ENCODE measurements at regions not wholly inside any gene's neighbourhood (a gene's known extent, or its start where the extent isn't known, plus 50 kb on each side); places are given as distances from the start of the nearest gene placed in this dataset.

DNA sequence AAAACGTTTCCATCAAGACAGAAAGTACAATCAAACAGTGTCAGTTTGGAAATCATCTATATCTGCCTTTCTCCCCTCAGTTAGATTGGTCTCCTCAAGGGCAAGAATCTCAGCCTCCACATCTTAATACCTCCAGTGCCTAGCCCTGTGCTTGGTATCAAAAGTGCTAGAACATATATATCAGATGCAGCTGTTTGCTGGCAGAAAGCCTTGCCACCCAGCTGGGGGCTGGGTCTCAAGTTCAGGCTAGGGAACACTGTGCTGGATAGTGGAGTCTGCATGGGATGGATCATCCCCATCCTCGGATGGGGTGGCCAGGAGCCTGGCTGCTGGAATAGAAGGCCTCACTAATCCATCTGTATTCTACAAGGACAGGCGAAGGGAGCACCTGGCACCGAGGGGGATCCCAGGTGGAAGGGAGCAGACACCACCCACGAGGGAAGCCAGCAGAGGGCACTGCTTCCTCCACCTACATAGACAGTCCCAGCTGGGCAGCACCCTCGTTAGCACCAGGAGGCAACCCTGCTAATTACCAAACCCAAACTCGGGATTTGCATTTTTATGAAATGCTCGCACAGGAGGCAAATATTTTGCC lies 602.2 kb downstream of the BUD13 start:
- TF ChIP-seq, protein P1, sequence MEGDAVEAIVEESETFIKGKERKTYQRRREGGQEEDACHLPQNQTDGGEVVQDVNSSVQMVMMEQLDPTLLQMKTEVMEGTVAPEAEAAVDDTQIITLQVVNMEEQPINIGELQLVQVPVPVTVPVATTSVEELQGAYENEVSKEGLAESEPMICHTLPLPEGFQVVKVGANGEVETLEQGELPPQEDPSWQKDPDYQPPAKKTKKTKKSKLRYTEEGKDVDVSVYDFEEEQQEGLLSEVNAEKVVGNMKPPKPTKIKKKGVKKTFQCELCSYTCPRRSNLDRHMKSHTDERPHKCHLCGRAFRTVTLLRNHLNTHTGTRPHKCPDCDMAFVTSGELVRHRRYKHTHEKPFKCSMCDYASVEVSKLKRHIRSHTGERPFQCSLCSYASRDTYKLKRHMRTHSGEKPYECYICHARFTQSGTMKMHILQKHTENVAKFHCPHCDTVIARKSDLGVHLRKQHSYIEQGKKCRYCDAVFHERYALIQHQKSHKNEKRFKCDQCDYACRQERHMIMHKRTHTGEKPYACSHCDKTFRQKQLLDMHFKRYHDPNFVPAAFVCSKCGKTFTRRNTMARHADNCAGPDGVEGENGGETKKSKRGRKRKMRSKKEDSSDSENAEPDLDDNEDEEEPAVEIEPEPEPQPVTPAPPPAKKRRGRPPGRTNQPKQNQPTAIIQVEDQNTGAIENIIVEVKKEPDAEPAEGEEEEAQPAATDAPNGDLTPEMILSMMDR (IDR thresholded peaks at IDR 0.05; ENCODE audit: extremely low read depth, insufficient read depth, missing control alignments), result peak; percentile 23
- DNase-seq (ENCODE audit: low spot score), result no peak
- in situ Hi-C loops (cut with MboI; ENCODE audit: low pct_unique_long_range_greater_than_20kb, low sequenced_read_pairs, unreplicated experiment), result no loop called here

DNA sequence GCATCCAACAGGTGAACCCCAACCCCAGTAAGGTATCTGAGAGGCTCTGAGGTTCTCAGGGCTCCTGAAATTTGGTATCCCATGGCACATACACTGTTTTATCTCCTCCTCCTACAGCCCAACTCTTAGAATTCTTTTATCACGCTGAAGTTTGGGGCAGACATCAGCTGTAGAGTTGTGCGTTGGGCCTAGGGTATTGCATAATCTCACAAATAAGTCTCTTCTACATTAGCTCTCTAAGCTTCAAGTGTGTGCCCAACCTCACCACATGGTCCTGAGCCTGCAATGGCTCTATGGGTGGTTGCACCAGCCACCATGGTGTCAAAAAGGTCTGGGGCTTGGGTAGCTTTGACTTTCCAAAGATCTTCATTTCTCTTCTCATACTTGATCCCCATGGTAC lies 603.0 kb downstream of the BUD13 start:
- DNase-seq (ENCODE audit: low spot score), result no peak
- in situ Hi-C loops (cut with MboI; ENCODE audit: low pct_unique_long_range_greater_than_20kb, low sequenced_read_pairs, unreplicated experiment), result no loop called here
- TF ChIP-seq, protein P1 (IDR thresholded peaks at IDR 0.05; ENCODE audit: extremely low read depth, insufficient read depth, missing control alignments), result no peak

DNA sequence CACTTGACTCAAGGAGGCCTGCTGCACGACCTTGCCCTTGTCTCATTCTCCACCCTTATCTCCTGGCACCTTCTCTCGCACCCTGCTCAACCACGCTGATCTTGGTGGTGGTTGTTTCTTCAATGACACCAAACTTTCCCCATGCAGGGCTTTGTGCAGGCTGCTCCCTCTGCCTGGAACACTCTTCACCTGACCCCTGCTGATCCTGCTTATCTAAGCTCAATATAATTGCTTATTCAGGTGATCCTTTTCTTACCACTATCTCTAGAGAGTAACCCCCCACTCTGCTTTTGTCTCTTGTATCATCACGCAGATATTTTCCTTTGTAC lies 604.4 kb downstream of the BUD13 start:
- in situ Hi-C loops (cut with MboI; ENCODE audit: low pct_unique_long_range_greater_than_20kb, low sequenced_read_pairs, unreplicated experiment), result no loop called here
- DNase-seq (ENCODE audit: low spot score), result no peak
- TF ChIP-seq, protein P1 (IDR thresholded peaks at IDR 0.05; ENCODE audit: extremely low read depth, insufficient read depth, missing control alignments), result no peak

DNA sequence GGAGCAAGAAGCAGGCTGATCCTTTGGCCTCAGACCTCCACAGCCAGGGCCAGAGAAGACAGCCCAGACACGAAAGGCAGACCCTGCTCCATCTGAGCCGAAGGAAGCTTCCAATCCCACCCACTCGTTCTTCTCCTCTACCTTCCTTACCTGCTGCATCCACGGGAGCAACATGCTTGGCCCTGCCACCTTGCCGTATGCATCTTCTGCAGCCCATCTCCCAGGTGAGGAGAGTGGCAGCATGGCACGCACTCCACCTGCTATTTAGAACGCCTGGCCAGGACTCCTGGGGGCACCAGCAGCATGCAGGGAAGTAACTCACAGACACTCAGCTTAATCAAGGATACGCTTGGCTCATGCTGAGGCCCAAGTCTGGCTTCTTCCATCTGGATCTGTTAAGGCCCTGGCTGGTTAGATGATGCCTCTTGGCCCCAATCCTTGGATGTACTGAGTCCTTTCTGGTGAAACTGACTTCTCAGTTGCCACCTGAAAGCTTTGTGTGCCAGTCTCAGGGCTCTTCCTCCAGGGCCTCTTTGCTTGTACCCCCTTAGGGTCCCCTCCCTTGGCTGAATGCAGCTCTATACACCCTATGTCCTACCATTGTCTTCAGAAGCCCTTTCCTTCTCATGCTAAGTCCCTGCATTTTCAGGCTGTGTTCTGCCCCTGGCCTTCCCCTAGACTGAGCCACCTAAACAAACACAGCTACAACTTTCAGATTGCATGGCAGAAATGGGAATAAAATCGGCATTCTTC lies 604.9 kb downstream of the BUD13 start:
- in situ Hi-C loops (cut with MboI; ENCODE audit: low pct_unique_long_range_greater_than_20kb, low sequenced_read_pairs, unreplicated experiment), result no loop called here
- no peak for DNase-seq (ENCODE audit: low spot score)
- TF ChIP-seq, protein P1 (IDR thresholded peaks at IDR 0.05; ENCODE audit: extremely low read depth, insufficient read depth, missing control alignments), result no peak

DNA sequence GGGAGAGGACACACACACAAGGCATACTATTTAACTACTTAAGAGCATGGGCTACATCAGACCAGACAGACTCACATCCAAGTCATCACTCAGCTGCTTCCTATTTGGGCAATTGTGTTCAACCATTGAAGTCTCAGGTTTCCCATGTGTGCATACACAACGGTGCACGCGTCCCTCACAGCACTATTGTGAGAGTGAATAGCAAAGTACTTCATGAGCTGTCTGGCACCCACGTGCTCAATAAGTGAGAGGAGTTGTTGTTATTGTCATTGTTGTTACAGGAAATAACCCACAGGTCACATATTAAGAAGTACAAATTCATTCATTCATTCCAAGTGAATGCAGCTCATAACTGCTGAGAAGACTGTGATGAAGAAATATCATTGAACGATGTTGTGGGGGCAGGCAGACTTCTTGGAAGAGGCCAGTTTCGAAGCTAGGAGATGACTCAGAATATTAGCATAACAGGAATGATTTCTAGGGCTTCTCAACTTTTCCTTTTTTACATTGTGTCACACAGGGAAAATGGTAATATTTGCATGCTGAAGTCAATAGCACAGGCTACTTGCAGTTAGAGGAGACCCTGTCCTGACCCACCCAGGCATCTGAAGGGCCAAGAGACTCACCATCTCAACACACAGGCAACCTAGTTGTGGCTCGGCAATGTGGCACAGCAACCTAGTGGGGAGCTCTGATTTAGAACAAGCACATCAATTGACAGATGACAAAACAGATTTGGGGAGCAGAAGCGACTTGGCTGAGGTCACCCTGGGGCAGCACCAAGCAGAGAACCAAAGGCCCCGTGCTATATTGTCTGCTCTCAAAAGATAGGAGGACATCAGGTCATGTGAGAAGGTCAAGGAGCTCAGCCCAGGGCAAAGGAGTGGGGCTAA lies 606.0 kb downstream of the BUD13 start:
- DNase-seq (ENCODE audit: low spot score), result no peak
- TF ChIP-seq, protein P1 (IDR thresholded peaks at IDR 0.05; ENCODE audit: extremely low read depth, insufficient read depth, missing control alignments), result no peak
- in situ Hi-C loops (cut with MboI; ENCODE audit: low pct_unique_long_range_greater_than_20kb, low sequenced_read_pairs, unreplicated experiment), result no loop called here

DNA sequence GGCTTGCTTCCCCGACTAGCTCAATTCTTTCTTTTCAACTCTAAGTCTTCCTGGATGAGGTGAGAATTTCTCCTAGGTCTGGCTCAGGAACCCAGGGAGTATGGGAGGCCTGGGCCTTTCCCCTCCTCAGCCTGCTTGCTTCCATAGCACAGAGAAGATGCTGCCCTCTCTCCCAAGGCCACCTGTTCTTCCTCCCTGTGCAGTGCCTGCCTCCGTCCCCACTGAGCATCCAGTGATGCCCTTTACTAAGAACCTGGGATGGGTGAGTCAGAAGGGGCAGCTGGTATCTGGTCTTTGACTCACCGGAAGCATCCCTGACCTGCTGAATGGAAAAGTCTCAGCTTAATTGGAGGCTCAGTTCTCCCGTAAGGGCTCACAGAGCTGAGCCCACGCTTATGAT lies 607.9 kb downstream of the BUD13 start:
- in situ Hi-C loops (cut with MboI; ENCODE audit: low pct_unique_long_range_greater_than_20kb, low sequenced_read_pairs, unreplicated experiment), result no loop called here
- DNase-seq (ENCODE audit: low spot score), result no peak
- TF ChIP-seq, protein P1 (IDR thresholded peaks at IDR 0.05; ENCODE audit: extremely low read depth, insufficient read depth, missing control alignments), result no peak

All from GM13977 (cell line).